Suprapubic skin (tissue), 3 donors: ENCODE measurements at regions not wholly inside any gene's neighbourhood (a gene's known extent, or its start where the extent isn't known, plus 50 kb on each side); places are given as distances from the start of the nearest gene placed in this dataset.

Experiments used
- EP300 ChIP-seq: sonication (generic); formaldehyde crosslinking; IDR thresholded peaks from one replicate; pipeline ENCODE4 v1.6.1; 2017; ENCODE audit warnings: antibody characterized with exemption
- POLR2A ChIP-seq, 2 donors: fragments of 450-650 bp; IDR thresholded peaks; one replicate each; pipeline ENCODE4 v1.6.1; 2017; ENCODE audit warnings: antibody characterized with exemption in 2 of 2, mild to moderate bottlenecking in 2 of 2, moderate library complexity in 2 of 2
- TF ChIP-seq, protein P1 (sequence below), 2 donors: fragments of 200-600 bp in 1 of 2; fragments of 450-650 bp in 1 of 2; sonication (generic) in 1 of 2; IDR thresholded peaks; one replicate each; pipeline ENCODE4 v1.5.1; 2016 to 2019; ENCODE audit warnings: antibody characterized with exemption in 2 of 2, mild to moderate bottlenecking in 1 of 2, moderate library complexity in 1 of 2

- TF ChIP-seq, protein P1, sequence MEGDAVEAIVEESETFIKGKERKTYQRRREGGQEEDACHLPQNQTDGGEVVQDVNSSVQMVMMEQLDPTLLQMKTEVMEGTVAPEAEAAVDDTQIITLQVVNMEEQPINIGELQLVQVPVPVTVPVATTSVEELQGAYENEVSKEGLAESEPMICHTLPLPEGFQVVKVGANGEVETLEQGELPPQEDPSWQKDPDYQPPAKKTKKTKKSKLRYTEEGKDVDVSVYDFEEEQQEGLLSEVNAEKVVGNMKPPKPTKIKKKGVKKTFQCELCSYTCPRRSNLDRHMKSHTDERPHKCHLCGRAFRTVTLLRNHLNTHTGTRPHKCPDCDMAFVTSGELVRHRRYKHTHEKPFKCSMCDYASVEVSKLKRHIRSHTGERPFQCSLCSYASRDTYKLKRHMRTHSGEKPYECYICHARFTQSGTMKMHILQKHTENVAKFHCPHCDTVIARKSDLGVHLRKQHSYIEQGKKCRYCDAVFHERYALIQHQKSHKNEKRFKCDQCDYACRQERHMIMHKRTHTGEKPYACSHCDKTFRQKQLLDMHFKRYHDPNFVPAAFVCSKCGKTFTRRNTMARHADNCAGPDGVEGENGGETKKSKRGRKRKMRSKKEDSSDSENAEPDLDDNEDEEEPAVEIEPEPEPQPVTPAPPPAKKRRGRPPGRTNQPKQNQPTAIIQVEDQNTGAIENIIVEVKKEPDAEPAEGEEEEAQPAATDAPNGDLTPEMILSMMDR (IDR thresholded peaks at IDR 0.05) = no peak
- TF ChIP-seq EP300 = no peak
- no peak for TF ChIP-seq POLR2A (IDR thresholded peaks at IDR 0.05)
These were observed 608.1 kb upstream of the UBE2E2 start for GRCh38 chr3:22594990-22595389.
